Lung (tissue), 11 donors: ENCODE measurements at regions not wholly inside any gene's neighbourhood (a gene's known extent, or its start where the extent isn't known, plus 50 kb on each side); places are given as distances from the start of the nearest gene placed in this dataset.

Experiments
- ATAC-seq: fragments of 200-7000 bp; cut with Tn5 transposase; one replicate; pipeline ENCODE4 v1.9.1; 2020; ENCODE audit warnings: moderate number of reproducible peaks; ENCODE audit not compliant: insufficient read depth, low FRiP score
- DNase-seq, 3 donors: peaks; one replicate each; pipeline ENCODE4 v3.0.0-alpha.2; 2013 to 2017
- H3K27ac ChIP-seq, 2 donors: one replicate each; pipeline ENCODE4 v1.5.1; 2013; ENCODE audit warnings: mild to moderate bottlenecking in 2 of 2, moderate library complexity in 2 of 2, control low read depth in 1 of 2, inconsistent platforms in 1 of 2, low read depth in 1 of 2, low read length in 1 of 2
- H3K27me3 ChIP-seq, 3 donors: one replicate each; pipeline ENCODE4 v1.5.1; 2013; ENCODE audit warnings: low read length in 2 of 3; ENCODE audit not compliant: control insufficient read depth in 3 of 3, insufficient read depth in 3 of 3
- H3K36me3 ChIP-seq, 4 donors: one replicate each; pipeline ENCODE4 v1.5.1; 2013; ENCODE audit warnings: low read length in 4 of 4, mild to moderate bottlenecking in 1 of 4, moderate library complexity in 1 of 4; ENCODE audit not compliant: control insufficient read depth in 4 of 4, insufficient read depth in 4 of 4
- H3K4me1 ChIP-seq, 5 donors: one replicate each; pipeline ENCODE4 v1.5.1; 2013; ENCODE audit warnings: low read length in 5 of 5, mild to moderate bottlenecking in 2 of 5, moderate library complexity in 1 of 5; ENCODE audit not compliant: control insufficient read depth in 5 of 5, insufficient read depth in 5 of 5
- H3K4me3 ChIP-seq: one replicate; pipeline ENCODE4 v1.5.1; 2013; ENCODE audit warnings: mild to moderate bottlenecking, control low read depth, moderate library complexity
- H3K9ac ChIP-seq, 2 donors: one replicate each; pipeline ENCODE4 v1.5.1; 2013; ENCODE audit warnings: low read length in 2 of 2, control low read depth in 1 of 2; ENCODE audit not compliant: insufficient read depth in 1 of 2
- H3K9me3 ChIP-seq, 4 donors: one replicate each; pipeline ENCODE4 v1.5.1; 2013; ENCODE audit warnings: low read length in 3 of 4, mild to moderate bottlenecking in 1 of 4, moderate library complexity in 1 of 4; ENCODE audit not compliant: control insufficient read depth in 4 of 4, insufficient read depth in 3 of 4
- WGBS, 2 donors: extraction: QIAGEN DNeasy Blood & Tissue Kit; methylation state at CpG; one replicate each; pipeline ENCODE4 v1.1.7; 2013; 5-methylcytosine and 5-hydroxymethylcytosine counted together
- TF ChIP-seq, protein P1 (sequence below): IDR thresholded peaks from 2 replicates; pipeline ENCODE4 v1.5.1; 2012; ENCODE audit warnings: mild to moderate bottlenecking; ENCODE audit errors: control extremely low read depth, extremely low read depth
- donor health status: control.
- donor health status: control.
- donor health status: Bipolar disorder and iron deficiency.
- donor health status: healthy.
- donor health status: DM: yes; HTN: yes; CAD: no.

DNA sequence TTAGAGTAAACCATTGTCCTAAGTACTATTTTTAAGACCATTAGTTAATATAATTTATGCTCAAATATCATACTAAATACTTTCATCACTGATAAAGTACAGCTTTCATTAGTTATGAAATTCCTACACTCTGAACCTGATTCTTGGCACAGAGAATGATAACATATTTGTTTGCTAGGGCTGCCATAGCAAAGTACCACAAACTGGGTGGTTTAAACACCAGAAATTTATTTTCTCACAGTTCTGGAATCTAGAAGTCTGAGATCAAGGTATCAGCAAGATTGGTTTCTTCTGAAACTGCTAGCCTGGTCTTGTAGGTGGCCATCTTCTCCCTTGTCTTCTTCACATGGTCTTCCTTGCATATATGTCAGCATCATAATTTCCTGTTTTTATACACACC, 608.4 kb downstream of the TLE1 start:
- no peak overlapping the region for H3K9ac ChIP-seq
- no peak overlapping the region for H3K4me3 ChIP-seq
- no peaks in the 10 kb centered on the region for H3K9me3 ChIP-seq
- H3K27me3 ChIP-seq = peaks cover 0 to 3% (median 0%) of the 10 kb centered on the region in 3 donors
- TF ChIP-seq, protein P1, sequence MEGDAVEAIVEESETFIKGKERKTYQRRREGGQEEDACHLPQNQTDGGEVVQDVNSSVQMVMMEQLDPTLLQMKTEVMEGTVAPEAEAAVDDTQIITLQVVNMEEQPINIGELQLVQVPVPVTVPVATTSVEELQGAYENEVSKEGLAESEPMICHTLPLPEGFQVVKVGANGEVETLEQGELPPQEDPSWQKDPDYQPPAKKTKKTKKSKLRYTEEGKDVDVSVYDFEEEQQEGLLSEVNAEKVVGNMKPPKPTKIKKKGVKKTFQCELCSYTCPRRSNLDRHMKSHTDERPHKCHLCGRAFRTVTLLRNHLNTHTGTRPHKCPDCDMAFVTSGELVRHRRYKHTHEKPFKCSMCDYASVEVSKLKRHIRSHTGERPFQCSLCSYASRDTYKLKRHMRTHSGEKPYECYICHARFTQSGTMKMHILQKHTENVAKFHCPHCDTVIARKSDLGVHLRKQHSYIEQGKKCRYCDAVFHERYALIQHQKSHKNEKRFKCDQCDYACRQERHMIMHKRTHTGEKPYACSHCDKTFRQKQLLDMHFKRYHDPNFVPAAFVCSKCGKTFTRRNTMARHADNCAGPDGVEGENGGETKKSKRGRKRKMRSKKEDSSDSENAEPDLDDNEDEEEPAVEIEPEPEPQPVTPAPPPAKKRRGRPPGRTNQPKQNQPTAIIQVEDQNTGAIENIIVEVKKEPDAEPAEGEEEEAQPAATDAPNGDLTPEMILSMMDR = no peak
- no peaks in the 10 kb centered on the region for H3K36me3 ChIP-seq
- ATAC-seq = no peak
- H3K27ac ChIP-seq = no peak overlapping the region
- peaks cover 0 to 11% (median 0%) of the 10 kb centered on the region in 5 donors for H3K4me1 ChIP-seq
- no peak for DNase-seq

GRCh38 chr9:81080185-81080584, 609.2 kb downstream of the TLE1 start:
- no peak for ATAC-seq
- WGBS, 2 donors = 91 to 98% methylated on average over 2 of the region's 2 CpGs
- Histone ChIP-seq H3K27me3 (no peaks in the 10 kb centered on the region), H3K36me3 (no peaks in the 10 kb centered on the region), H3K9me3 (no peaks in the 10 kb centered on the region), H3K4me1 (peaks cover 0 to 11% (median 0%) of the 10 kb centered on the region in 5 donors), H3K9ac (no peak overlapping the region), H3K27ac (no peak overlapping the region), H3K4me3 (no peak overlapping the region)
- no peak for DNase-seq
- TF ChIP-seq, protein P1 = no peak

- Histone ChIP-seq H3K27ac (no peak overlapping the region), H3K27me3 (no peaks in the 10 kb centered on the region), H3K9ac (no peak overlapping the region), H3K4me3 (no peak overlapping the region), H3K9me3 (no peaks in the 10 kb centered on the region), H3K4me1 (peaks cover 0 to 11% (median 0%) of the 10 kb centered on the region in 5 donors), H3K36me3 (no peaks in the 10 kb centered on the region)
- no peak for ATAC-seq
- TF ChIP-seq, protein P1 = no peak
- no peak for DNase-seq
- WGBS, 2 donors = 94 to 100% methylated on average over 2 of the region's 2 CpGs
Measured at GRCh38 chr9:81079055-81079454, 610.3 kb downstream of the TLE1 start.

- WGBS, 2 donors = 86 to 94% methylated on average over 3 of the region's 3 CpGs
- H3K27ac ChIP-seq = no peak overlapping the region
- H3K36me3 ChIP-seq = no peaks in the 10 kb centered on the region
- TF ChIP-seq, protein P1 = no peak
- H3K27me3 ChIP-seq = no peaks in the 10 kb centered on the region
- DNase-seq = peak in 1 of 3 donors; percentile 32
- ATAC-seq = no peak
- no peak overlapping the region for H3K9ac ChIP-seq
- H3K4me1 ChIP-seq = peaks cover 0 to 8% (median 0%) of the 10 kb centered on the region in 5 donors
- H3K4me3 ChIP-seq = no peak overlapping the region
- H3K9me3 ChIP-seq = no peaks in the 10 kb centered on the region
Measured at GRCh38 chr9:81078555-81078954, 610.8 kb downstream of the TLE1 start.
